ENCODE measurements at regions not wholly inside any gene's neighbourhood (a gene's known extent, or its start where the extent isn't known, plus 50 kb on each side); places are given as distances from the start of the nearest gene placed in this dataset.

- TF ChIP-seq POLR2A (IDR thresholded peaks at IDR 0.05) (no peak), CTCF (IDR thresholded peaks at IDR 0.05) (no peak)
Measured at GRCh38 chr9:19840953-19841352, 52.1 kb upstream of the SLC24A2 start.

Measured in prostate gland (tissue), 2 donors.